Spleen (tissue), 4 donors: ENCODE measurements at regions not wholly inside any gene's neighbourhood (a gene's known extent, or its start where the extent isn't known, plus 50 kb on each side); places are given as distances from the start of the nearest gene placed in this dataset.

Experiments
- small RNA-seq, 4 donors: library from RNA; depleted of rRNA; stranded (forward); fragments of <200 nt; gene quantifications; one replicate each; pipeline ENCODE3, GENCODE V24; 2016

Small RNAs in the stretch of these regions (small RNA-seq; reads per million reads assigned to genes)
- gene RF00026, result 0 reads per million in 4 donors
